ENCODE measurements at regions not wholly inside any gene's neighbourhood (a gene's known extent, or its start where the extent isn't known, plus 50 kb on each side); places are given as distances from the start of the nearest gene placed in this dataset.
"Not testable (repeated sequence)": the region's sequence is repeated elsewhere in the genome, so short reads cannot be mapped to it uniquely, and the experiment has no call there.

DNA sequence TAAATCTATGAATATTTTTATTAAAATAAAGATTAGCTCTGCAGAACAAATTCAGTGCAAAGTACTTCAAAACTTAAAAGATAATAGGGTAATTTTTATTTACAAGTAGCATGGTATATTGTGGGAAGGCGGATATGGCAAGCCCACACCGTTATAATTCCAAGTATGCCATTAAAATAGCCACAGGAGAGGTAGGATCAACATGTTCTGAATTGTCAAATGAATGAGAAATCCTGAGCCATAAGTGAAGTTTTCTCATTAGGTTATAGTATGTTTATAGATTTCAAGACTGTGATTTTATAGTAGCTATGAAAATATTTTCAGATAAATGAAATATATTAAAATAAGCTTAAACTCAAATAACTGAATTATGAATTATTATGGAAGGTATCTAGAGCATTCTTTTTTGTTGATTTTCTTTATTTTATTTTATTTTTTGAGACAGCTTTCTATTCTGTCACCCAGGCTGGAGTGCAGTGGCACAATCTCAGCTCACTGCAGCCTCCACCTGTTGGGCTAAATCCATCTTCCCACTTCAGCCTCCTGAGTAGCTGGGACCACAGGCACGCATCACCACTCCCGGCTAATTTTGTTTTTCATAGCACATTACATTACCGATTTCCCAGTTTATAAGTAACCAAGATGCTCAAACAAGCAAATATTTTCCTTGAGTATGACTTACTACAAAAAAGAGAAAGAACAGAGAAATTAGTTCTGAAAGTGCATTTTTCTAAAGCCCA is 956.6 kb downstream of the GATA3 start:
- no peak for DNase-seq

GRCh38 chr10:9012312-9012711 is 957.8 kb downstream of the GATA3 start:
- DNase-seq: no peak

GRCh38 chr10:9015005-9015404 is 960.5 kb downstream of the GATA3 start:
- DNase-seq: no peak

- DNase-seq: no peak
Observed at GRCh38 chr10:9015447-9015846, 961.0 kb downstream of the GATA3 start.

DNA sequence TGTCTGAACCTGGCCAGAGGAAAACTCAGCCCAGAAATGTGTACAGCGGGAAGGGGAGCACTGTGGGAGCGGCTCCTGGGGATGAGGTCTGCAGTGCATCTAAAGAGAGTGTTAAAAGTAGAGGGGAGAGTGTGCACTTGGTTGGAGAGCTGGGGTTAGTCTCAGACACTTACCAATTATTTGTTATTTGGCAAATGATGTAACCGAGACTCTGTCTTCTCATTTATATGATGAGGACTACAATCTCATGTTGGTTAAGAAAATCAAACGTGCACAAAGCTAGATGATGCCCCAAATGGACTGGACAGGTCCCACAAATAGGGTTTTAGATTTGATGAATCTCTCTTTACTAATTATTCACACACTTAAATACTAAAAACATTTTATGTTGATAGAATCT is 962.4 kb downstream of the GATA3 start:
- DNase-seq: no peak

- no peak for DNase-seq
Observed at GRCh38 chr10:9018195-9019173, 964.0 kb downstream of the GATA3 start.

GRCh38 chr10:9023206-9023605 is 968.7 kb downstream of the GATA3 start:
- DNase-seq: no peak

- DNase-seq: no peak
Observed at GRCh38 chr10:9024210-9024609, 969.7 kb downstream of the GATA3 start.

DNA sequence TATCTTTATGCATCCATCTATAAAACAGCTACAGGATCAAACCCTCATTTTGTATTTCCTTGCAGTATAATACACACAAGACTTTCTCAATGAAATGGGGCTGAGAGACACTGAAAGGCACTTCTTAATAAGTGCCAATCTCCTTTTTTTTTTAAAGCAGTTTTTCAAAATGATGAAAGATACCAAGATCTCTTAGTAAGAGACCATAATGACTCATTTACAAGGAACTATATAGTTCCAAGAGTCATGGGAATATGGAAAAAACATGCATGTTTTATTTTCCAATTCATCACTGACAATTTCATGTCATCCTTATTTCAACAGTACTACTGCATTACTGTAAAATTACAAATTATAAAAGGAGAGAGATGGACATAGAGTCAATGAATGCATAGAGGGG is 973.7 kb downstream of the GATA3 start:
- no peak for DNase-seq

GRCh38 chr10:9035355-9035754 is 980.9 kb downstream of the GATA3 start:
- no peak for DNase-seq

- no peak for DNase-seq
Observed at GRCh38 chr10:9036711-9037204, 982.3 kb downstream of the GATA3 start.

GRCh38 chr10:9038146-9038714 is 983.7 kb downstream of the GATA3 start:
- DNase-seq: no peak

DNA sequence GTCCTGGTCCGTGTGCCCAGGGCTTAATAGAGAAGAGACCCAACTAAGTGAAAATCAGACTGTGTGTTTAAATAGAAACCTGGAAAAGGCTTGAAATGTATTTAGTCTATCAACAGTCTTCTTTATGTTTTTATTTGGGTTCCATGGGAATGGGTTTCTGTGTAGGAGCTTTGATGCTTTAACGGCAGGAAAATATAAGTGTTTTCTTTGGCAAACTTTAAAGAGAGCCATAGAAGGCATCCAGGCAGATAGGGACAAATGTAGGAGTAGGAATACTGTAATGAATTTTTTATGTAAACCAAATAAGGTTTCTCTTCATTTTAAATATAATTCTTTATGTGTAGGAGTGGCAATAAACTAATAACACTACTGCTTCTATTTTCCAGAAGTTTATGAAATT is 989.0 kb downstream of the GATA3 start:
- no peak for DNase-seq

- DNase-seq: no peak
Observed at GRCh38 chr10:9045311-9045710, 990.8 kb downstream of the GATA3 start.

DNA sequence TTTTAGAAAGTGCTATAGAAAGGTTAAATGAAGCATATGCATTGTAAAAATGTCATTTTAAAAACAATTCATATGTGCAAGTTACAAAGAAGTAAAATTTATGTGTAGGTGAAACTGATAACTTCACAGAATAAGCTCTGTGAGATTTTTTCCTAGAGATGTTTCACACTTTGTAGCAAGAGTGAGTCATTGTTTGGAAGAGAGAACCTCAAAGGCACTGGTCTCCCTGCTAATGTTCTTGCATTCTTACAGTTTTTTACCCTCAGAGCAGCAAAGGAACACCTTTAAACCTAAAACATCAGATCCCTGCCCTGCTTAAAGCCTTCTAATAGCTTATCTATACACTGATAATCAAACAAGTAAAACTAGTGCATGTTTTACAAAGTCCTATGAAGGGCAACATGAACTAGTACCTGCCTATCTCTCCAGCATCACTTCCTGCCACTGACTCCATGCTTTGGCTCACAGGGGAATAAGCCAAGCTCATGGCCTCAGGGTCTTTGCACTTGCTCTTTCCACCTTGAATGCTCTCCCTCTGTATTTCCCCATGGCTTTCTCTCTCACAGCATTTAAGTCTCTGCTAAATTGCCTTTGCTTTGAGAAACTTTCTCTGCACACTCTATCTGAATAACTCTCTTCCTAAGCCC is 997.0 kb downstream of the GATA3 start:
- DNase-seq: no peak

GRCh38 chr10:9052767-9053166 is 998.3 kb downstream of the GATA3 start:
- no peak for DNase-seq

GRCh38 chr10:9056521-9056920 is 1002.0 kb downstream of the GATA3 start:
- no peak for DNase-seq

DNA sequence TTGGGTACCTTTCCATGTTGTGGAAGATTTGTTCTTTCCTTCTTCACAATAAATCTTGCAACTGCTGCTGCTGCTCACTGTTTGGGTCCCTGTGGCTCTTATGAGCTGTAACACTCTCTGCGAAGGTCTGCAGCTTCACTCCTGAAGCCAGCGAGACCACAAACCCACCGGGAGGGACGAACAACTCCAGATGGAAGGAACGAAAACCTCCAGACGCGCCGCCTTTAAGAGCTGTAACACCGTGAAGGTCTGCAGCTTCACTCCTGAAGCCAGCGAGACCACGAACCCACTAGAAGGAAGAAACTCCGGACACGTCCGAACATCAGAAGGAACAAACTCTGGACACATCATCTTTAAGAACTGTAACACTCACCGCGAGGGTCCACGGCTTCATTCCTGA is 1002.8 kb downstream of the GATA3 start:
- not testable (repeated sequence) for DNase-seq

DNA sequence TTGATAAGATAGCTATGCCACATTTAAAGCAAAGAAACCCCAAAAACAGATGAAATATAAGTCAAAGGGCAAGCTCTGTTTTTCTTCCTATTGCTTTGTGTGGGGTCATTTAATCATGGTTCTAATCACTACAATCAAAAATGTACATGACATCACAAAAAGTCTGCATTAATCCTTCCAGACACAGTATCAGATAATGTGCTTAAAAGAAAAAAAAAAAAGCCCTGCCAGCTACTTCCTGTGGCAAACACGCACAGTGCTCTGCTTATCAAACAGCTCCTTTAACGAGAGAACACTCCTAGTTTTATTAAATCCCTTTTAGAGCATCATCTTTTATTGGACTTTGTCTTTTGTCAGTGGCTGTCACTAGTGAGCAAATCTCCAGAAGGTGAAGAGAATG is 1005.8 kb downstream of the GATA3 start:
- no peak for DNase-seq

DNA sequence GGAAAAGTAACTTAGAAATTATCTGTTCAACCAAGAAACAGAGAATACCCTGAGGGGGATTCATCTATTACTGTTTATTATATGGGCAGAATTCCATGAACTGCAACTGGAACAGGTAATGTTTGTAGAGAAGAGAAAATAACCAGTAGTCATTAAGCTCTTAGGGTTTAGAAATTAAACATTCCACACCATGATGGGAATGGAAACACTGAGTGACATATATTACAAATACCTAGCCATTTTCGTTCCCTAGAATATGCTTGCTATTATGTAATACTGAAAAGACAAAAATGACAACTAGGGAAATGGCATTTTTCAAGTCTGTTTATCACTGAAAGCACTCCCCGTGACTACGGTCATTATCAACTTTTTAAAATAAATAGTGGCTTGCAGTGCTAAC is 1007.4 kb downstream of the GATA3 start:
- DNase-seq: no peak

DNA sequence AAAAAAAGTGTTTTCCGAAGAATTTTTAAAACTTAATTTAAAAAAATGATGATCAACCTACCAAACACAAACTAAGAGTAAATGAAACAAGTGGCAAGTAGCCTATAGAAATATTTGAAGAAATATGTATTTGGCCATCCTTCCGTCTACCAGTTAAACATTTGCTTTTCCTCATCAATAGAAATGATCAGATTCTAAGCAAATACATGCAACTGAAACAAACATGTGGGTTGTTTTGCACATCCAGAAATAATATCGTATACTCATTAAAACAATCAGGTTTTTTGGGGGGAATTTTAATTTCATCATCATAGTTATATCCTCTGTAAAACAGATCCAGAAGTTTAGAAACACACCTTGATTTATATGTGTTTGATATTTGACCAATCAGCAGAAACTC is 1011.7 kb downstream of the GATA3 start:
- no peak for DNase-seq

DNA sequence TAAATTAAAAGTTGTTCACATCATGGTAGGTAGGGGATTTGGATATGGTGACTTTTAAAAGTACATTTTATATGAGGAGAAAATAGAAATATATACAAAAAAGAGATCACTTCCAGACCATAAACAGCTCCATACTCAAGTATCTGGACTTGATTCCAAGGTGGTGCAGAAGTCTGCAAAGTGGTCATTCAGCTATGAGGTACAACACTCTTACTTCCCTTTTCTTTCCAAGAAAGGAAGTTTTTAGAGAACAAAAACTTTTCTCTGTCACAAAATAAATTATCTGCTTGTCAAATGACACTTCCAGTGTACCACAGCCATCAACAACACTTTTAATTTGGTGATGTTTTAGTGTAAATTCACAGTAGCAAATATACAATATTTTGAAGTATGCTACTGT is 1013.5 kb downstream of the GATA3 start:
- no peak for DNase-seq

DNA sequence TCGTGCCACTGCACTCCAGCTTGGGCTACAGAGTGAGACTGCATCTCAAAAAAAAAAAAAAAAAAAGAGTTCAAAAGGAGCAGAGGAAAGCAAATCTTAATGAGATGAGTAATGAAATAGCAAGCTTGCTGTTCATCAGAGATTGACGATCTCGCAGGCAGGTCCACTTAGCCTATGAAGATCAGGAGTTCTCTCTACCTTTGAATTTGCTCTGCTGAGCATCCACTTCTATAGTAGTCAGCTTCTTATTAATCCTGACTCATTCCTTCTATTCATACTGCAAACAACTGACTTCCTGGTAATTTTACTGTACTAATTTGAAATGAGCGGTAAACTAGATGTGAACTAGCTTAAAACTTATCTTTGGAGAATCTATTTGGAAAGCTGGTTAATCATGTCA is 1014.6 kb downstream of the GATA3 start:
- no peak for DNase-seq
